ENCODE measurements at regions not wholly inside any gene's neighbourhood (a gene's known extent, or its start where the extent isn't known, plus 50 kb on each side); places are given as distances from the start of the nearest gene placed in this dataset.

DNA sequence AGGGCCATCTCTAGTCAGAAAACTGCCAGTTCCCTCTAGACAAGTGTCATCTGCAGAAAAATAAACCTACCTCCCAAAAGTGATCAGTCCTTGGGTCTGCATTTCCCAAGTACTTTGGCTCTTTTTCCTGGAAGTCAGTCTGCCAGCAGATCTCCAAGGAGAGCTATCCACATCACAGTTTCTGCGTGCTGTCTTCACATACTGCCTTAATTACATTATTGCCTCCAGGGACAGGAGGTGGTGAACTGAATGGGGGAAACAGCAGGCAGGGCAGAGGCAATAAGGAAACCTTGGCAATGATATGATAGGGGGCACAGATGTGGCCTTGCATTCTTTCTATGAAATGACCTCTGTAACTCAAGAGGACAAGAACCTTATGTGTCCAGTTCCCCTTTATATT, 105.9 kb upstream of the SIX2 start:
- TF ChIP-seq, protein P1, sequence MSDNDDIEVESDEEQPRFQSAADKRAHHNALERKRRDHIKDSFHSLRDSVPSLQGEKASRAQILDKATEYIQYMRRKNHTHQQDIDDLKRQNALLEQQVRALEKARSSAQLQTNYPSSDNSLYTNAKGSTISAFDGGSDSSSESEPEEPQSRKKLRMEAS (IDR thresholded peaks at IDR 0.05), result no peak
- TF ChIP-seq, protein P2, sequence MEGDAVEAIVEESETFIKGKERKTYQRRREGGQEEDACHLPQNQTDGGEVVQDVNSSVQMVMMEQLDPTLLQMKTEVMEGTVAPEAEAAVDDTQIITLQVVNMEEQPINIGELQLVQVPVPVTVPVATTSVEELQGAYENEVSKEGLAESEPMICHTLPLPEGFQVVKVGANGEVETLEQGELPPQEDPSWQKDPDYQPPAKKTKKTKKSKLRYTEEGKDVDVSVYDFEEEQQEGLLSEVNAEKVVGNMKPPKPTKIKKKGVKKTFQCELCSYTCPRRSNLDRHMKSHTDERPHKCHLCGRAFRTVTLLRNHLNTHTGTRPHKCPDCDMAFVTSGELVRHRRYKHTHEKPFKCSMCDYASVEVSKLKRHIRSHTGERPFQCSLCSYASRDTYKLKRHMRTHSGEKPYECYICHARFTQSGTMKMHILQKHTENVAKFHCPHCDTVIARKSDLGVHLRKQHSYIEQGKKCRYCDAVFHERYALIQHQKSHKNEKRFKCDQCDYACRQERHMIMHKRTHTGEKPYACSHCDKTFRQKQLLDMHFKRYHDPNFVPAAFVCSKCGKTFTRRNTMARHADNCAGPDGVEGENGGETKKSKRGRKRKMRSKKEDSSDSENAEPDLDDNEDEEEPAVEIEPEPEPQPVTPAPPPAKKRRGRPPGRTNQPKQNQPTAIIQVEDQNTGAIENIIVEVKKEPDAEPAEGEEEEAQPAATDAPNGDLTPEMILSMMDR (IDR thresholded peaks at IDR 0.05; ENCODE audit: low read depth, low read length, missing input control), result no peak
- TF ChIP-seq JUND (IDR thresholded peaks at IDR 0.05), result no peak
- TF ChIP-seq, protein P3, sequence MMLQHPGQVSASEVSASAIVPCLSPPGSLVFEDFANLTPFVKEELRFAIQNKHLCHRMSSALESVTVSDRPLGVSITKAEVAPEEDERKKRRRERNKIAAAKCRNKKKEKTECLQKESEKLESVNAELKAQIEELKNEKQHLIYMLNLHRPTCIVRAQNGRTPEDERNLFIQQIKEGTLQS (IDR thresholded peaks at IDR 0.05), result no peak
- no peak for TF ChIP-seq GABPA (IDR thresholded peaks at IDR 0.05 in 1 of 2, conservative IDR thresholded peaks at IDR 0.05 in 1 of 2)
